ENCODE measurements at regions not wholly inside any gene's neighbourhood (a gene's known extent, or its start where the extent isn't known, plus 50 kb on each side); places are given as distances from the start of the nearest gene placed in this dataset.

- no peaks in the 10 kb centered on the region for H3K9me2 ChIP-seq
- H3F3A ChIP-seq (replicated peaks; ENCODE audit: insufficient read depth) = no peaks in the 10 kb centered on the region
- CTCF ChIA-PET = no interaction called here
- no peaks in the 10 kb centered on the region for H4K20me1 ChIP-seq (ENCODE audit: insufficient read depth)
- no peaks in the 10 kb centered on the region for H3K36me3 ChIP-seq (replicated peaks in 1 of 2; ENCODE audit: control insufficient read depth in 1 of 2, insufficient read depth in 2 of 2, low read length in 1 of 2)
- H3K4me2 ChIP-seq = no peak overlapping the region
- no peak overlapping the region for H2AFZ ChIP-seq (ENCODE audit: low read depth)
- DNase-seq = no peak
- TF ChIP-seq CTCF (IDR thresholded peaks at IDR 0.05) (no peak), TEAD4 (IDR thresholded peaks at IDR 0.05; ENCODE audit: borderline replicate concordance, insufficient read depth) (no peak), NRF1 (IDR thresholded peaks at IDR 0.05; ENCODE audit: low read depth, low read length) (no peak), JUND (IDR thresholded peaks at IDR 0.05) (no peak), USF2 (IDR thresholded peaks at IDR 0.05; ENCODE audit: borderline replicate concordance, low read depth, low read length) (no peak), USF1 (IDR thresholded peaks at IDR 0.05; ENCODE audit: borderline replicate concordance, low read depth) (no peak), RXRA (IDR thresholded peaks at IDR 0.05; ENCODE audit: borderline replicate concordance, low read depth) (no peak), IRF3 (IDR thresholded peaks at IDR 0.05; ENCODE audit: low read depth, low read length) (no peak), MXI1 (IDR thresholded peaks at IDR 0.05; ENCODE audit: low read depth, low read length) (no peak), FOSL2 (IDR thresholded peaks at IDR 0.05; ENCODE audit: borderline replicate concordance, low read depth) (no peak), MAX (IDR thresholded peaks at IDR 0.05; ENCODE audit: low read depth) (no peak), GABPA (IDR thresholded peaks at IDR 0.05; ENCODE audit: low read depth) (no peak), PBX3 (IDR thresholded peaks at IDR 0.05) (no peak), RAD21 (IDR thresholded peaks at IDR 0.05; ENCODE audit: low read length) (no peak)
- H3K27me3 ChIP-seq (ENCODE audit: insufficient read depth) = no peaks in the 10 kb centered on the region
- H3K79me2 ChIP-seq (ENCODE audit: insufficient read depth) = no peaks in the 10 kb centered on the region
- no peak overlapping the region for H3K27ac ChIP-seq (ENCODE audit: low read depth in 2 of 2, low read length in 1 of 2)
- POLR2A ChIA-PET = no interaction called here
- no peak overlapping the region for H3K9ac ChIP-seq
- H3K4me1 ChIP-seq (ENCODE audit: control insufficient read depth in 1 of 2, insufficient read depth in 2 of 2, low read depth in 1 of 2, low read length in 1 of 2) = no peaks in the 10 kb centered on the region; a peak in 1 of 4 replicates
- no peaks in the 10 kb centered on the region for H3K9me3 ChIP-seq
- no peak overlapping the region for H3K4me3 ChIP-seq (ENCODE audit: low read depth in 2 of 2, low read length in 1 of 2)
Observed at GRCh38 chr15:37756407-37756806, 178.0 kb upstream of the TMCO5A start.

Data from SK-N-SH (cell line).